ENCODE measurements at regions not wholly inside any gene's neighbourhood (a gene's known extent, or its start where the extent isn't known, plus 50 kb on each side); places are given as distances from the start of the nearest gene placed in this dataset.

GRCh38 chr10:20535897-20536881 is 360.9 kb downstream of the NEBL start:
- TF ChIP-seq, protein P1, sequence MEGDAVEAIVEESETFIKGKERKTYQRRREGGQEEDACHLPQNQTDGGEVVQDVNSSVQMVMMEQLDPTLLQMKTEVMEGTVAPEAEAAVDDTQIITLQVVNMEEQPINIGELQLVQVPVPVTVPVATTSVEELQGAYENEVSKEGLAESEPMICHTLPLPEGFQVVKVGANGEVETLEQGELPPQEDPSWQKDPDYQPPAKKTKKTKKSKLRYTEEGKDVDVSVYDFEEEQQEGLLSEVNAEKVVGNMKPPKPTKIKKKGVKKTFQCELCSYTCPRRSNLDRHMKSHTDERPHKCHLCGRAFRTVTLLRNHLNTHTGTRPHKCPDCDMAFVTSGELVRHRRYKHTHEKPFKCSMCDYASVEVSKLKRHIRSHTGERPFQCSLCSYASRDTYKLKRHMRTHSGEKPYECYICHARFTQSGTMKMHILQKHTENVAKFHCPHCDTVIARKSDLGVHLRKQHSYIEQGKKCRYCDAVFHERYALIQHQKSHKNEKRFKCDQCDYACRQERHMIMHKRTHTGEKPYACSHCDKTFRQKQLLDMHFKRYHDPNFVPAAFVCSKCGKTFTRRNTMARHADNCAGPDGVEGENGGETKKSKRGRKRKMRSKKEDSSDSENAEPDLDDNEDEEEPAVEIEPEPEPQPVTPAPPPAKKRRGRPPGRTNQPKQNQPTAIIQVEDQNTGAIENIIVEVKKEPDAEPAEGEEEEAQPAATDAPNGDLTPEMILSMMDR (IDR thresholded peaks at IDR 0.05), result no peak
- TF ChIP-seq POLR2A (IDR thresholded peaks at IDR 0.05), result no peak

Data from right lobe of liver (tissue), 4 donors.